ENCODE measurements at regions not wholly inside any gene's neighbourhood (a gene's known extent, or its start where the extent isn't known, plus 50 kb on each side); places are given as distances from the start of the nearest gene placed in this dataset.

DNA sequence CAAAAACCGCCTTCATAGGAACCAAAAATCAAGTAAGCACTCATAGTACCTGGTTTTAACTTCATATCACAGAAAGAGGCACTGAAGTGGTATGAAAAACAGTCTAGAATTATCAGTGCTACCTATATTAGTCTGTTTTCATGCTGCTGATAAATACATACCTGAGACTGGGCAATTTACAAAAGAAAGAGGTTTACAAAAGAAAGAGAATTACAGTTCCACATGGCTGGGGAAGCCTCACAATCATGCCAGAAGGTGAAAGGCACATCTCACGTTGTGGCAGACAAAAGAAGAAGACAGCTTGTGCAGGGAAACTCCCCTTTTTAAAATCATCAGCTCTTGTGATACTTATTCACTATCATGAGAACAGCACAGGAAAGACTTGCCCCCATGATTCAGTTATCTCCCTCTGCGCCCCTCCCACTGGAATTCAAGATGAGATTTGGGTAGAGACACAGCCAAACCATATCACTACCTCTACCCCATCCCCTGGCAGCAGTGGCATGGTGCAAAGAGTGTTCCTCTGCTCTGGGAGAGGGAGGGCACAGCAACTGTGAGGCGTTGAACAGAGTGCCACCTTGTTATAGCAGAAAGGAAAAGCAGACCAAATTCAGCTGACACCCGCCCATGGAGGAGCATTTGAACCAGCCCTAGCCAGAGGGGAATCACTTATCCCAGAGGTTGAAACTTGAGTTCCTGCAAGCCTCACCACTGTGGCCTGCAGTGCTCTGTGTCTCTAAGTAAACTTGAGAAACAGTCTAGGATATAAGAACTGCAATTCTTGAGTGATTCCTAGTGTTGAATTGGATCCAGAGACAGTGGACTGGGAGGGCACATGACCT is 61.9 kb upstream of the PTPRZ1 start:
- no peak for TF ChIP-seq TAF1 (IDR thresholded peaks at IDR 0.05; ENCODE audit: borderline replicate concordance, insufficient read depth, low read length)
- TF ChIP-seq, protein P1, sequence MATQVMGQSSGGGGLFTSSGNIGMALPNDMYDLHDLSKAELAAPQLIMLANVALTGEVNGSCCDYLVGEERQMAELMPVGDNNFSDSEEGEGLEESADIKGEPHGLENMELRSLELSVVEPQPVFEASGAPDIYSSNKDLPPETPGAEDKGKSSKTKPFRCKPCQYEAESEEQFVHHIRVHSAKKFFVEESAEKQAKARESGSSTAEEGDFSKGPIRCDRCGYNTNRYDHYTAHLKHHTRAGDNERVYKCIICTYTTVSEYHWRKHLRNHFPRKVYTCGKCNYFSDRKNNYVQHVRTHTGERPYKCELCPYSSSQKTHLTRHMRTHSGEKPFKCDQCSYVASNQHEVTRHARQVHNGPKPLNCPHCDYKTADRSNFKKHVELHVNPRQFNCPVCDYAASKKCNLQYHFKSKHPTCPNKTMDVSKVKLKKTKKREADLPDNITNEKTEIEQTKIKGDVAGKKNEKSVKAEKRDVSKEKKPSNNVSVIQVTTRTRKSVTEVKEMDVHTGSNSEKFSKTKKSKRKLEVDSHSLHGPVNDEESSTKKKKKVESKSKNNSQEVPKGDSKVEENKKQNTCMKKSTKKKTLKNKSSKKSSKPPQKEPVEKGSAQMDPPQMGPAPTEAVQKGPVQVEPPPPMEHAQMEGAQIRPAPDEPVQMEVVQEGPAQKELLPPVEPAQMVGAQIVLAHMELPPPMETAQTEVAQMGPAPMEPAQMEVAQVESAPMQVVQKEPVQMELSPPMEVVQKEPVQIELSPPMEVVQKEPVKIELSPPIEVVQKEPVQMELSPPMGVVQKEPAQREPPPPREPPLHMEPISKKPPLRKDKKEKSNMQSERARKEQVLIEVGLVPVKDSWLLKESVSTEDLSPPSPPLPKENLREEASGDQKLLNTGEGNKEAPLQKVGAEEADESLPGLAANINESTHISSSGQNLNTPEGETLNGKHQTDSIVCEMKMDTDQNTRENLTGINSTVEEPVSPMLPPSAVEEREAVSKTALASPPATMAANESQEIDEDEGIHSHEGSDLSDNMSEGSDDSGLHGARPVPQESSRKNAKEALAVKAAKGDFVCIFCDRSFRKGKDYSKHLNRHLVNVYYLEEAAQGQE (IDR thresholded peaks at IDR 0.05; ENCODE audit: insufficient read depth in 1 of 2, low read depth in 2 of 2, low read length in 2 of 2), result no peak
- TF ChIP-seq SIN3A (IDR thresholded peaks at IDR 0.05; ENCODE audit: borderline replicate concordance, insufficient read depth, low read length), result no peak
- no peak for TF ChIP-seq POLR2AphosphoS5 (IDR thresholded peaks at IDR 0.05; ENCODE audit: low read depth, low read length)
- no peak for TF ChIP-seq FOXP2 (optimal IDR thresholded peaks at IDR 0.05; ENCODE audit: borderline replicate concordance, extremely low read depth, extremely low read length, insufficient read depth)

DNA sequence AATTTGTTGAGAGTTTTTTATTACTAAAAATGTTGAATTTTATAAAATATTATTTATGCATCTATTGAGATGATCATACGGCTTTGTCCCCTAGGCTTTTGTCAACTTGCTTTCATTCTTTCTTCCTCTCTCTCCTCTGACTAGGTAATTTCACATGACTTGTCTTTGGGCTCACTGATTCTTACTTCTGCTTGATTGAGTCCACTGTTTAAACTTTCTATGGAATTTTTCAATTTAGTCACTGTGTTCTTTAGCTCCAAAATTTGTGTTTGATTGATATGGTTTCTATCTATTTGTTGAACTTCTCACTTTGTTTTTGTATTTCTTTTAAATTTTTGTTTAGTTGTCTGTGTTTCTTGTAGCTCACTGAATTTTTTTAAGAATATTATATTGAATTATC is 65.9 kb upstream of the PTPRZ1 start:
- TF ChIP-seq SIN3A (IDR thresholded peaks at IDR 0.05; ENCODE audit: borderline replicate concordance, insufficient read depth, low read length) (no peak), POLR2AphosphoS5 (IDR thresholded peaks at IDR 0.05; ENCODE audit: low read depth, low read length) (no peak), FOXP2 (optimal IDR thresholded peaks at IDR 0.05; ENCODE audit: borderline replicate concordance, extremely low read depth, extremely low read length, insufficient read depth) (no peak), TAF1 (IDR thresholded peaks at IDR 0.05; ENCODE audit: borderline replicate concordance, insufficient read depth, low read length) (no peak)
- TF ChIP-seq, protein P1 (IDR thresholded peaks at IDR 0.05; ENCODE audit: insufficient read depth in 1 of 2, low read depth in 2 of 2, low read length in 2 of 2), result no peak

DNA sequence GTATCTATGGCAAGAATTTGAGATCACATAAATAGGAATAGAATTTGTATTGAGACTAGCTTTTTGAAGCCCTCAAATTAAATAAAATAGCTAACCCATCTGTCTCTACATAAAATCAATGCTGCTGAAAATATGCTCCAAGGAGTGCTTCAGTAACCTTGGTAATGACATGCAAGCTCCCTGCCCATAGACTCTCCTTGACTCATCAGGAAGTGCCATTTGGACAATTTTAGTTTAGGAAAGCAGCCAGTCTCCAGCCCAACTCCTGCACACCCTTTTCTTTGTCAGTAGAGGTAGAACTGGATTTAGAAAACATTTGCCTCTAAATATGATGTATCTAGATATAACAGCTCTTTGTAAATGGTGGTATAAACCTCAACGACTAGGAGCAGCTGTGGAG is 69.9 kb upstream of the PTPRZ1 start:
- TF ChIP-seq SIN3A (IDR thresholded peaks at IDR 0.05; ENCODE audit: borderline replicate concordance, insufficient read depth, low read length), result no peak
- no peak for TF ChIP-seq TAF1 (IDR thresholded peaks at IDR 0.05; ENCODE audit: borderline replicate concordance, insufficient read depth, low read length)
- TF ChIP-seq POLR2AphosphoS5 (IDR thresholded peaks at IDR 0.05; ENCODE audit: low read depth, low read length), result no peak
- TF ChIP-seq, protein P1 (IDR thresholded peaks at IDR 0.05; ENCODE audit: insufficient read depth in 1 of 2, low read depth in 2 of 2, low read length in 2 of 2), result no peak
- TF ChIP-seq FOXP2 (optimal IDR thresholded peaks at IDR 0.05; ENCODE audit: borderline replicate concordance, extremely low read depth, extremely low read length, insufficient read depth), result no peak

DNA sequence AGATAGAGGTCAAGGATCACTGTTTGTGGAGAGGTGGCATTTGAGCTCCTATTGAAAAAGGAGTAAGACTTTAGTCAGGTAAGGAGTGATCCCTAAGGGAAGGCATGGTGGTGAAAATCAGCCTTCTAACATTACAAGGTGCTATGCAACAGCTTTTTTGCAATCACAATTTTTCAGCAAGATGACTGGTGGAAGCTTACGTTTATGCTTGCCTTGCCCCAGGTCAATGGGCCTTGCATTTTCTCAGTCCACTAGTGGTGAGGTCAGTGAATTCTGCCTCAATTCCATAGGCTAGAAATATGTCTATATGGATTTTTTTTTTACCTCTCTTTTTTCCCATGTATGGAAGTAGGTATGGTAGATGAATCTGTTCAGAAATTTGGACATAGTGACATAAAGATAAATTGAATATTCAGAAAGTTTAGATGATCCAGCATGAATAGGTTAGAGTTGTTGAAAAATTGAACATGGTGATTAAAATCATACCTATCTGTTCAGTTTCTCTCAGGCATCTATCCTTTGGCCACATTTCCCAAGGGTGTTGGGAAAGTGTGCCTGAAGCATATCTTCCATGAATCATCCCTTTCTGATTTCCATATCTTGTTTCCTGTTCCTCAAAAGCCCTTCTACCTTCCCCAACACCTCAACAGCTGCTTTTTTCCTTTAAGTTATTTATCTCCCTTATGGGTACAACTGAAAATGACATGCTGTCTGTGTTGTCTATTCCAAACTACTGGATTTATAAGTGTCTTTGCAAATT is 71.9 kb upstream of the PTPRZ1 start:
- no peak for TF ChIP-seq FOXP2 (optimal IDR thresholded peaks at IDR 0.05; ENCODE audit: borderline replicate concordance, extremely low read depth, extremely low read length, insufficient read depth)
- TF ChIP-seq SIN3A (IDR thresholded peaks at IDR 0.05; ENCODE audit: borderline replicate concordance, insufficient read depth, low read length), result no peak
- TF ChIP-seq POLR2AphosphoS5 (IDR thresholded peaks at IDR 0.05; ENCODE audit: low read depth, low read length), result no peak
- TF ChIP-seq, protein P1 (IDR thresholded peaks at IDR 0.05; ENCODE audit: insufficient read depth in 1 of 2, low read depth in 2 of 2, low read length in 2 of 2), result no peak
- TF ChIP-seq TAF1 (IDR thresholded peaks at IDR 0.05; ENCODE audit: borderline replicate concordance, insufficient read depth, low read length), result no peak
